CD4-positive, alpha-beta T cell treated with Interleukin-17A for 4 hours (primary cell): ENCODE measurements at regions not wholly inside any gene's neighbourhood (a gene's known extent, or its start where the extent isn't known, plus 50 kb on each side); places are given as distances from the start of the nearest gene placed in this dataset.
"Not testable (repeated sequence)": the region's sequence is repeated elsewhere in the genome, so short reads cannot be mapped to it uniquely, and the experiment has no call there.

Source experiments
- DNase-seq: peaks from one replicate; pipeline ENCODE4 v3.0.0-alpha.2; 2020; ENCODE audit warnings: mixed read lengths

GRCh38 chr17:43345515-43345914 is 53.3 kb upstream of the ARL4D start:
- DNase-seq: not testable (repeated sequence)

GRCh38 chr17:43344685-43345084 is 54.1 kb upstream of the ARL4D start:
- DNase-seq: no peak

GRCh38 chr17:43342589-43342890 is 56.3 kb upstream of the ARL4D start:
- DNase-seq: no peak

GRCh38 chr17:43341715-43342588 is 56.8 kb upstream of the ARL4D start:
- DNase-seq: no peak

- peak; percentile 77 for DNase-seq
Measured at GRCh38 chr17:43338886-43339516, 59.8 kb upstream of the ARL4D start.

GRCh38 chr17:43337684-43338428 is 60.9 kb upstream of the ARL4D start:
- DNase-seq: no peak

GRCh38 chr17:43334738-43335402 is 63.9 kb upstream of the ARL4D start:
- DNase-seq: no peak

- DNase-seq: no peak
Measured at GRCh38 chr17:43333433-43333943, 65.3 kb upstream of the ARL4D start.

GRCh38 chr17:43332230-43332629 is 66.6 kb upstream of the ARL4D start:
- DNase-seq: no peak

- no peak for DNase-seq
Measured at GRCh38 chr17:43330876-43331639, 67.7 kb upstream of the ARL4D start.

GRCh38 chr17:43329183-43329582 is 69.6 kb upstream of the ARL4D start:
- DNase-seq: no peak

GRCh38 chr17:43328650-43329049 is 70.1 kb upstream of the ARL4D start:
- no peak for DNase-seq

GRCh38 chr17:43327834-43328420 is 70.9 kb upstream of the ARL4D start:
- no peak for DNase-seq

GRCh38 chr17:43327421-43327820 is 71.4 kb upstream of the ARL4D start:
- no peak for DNase-seq

GRCh38 chr17:43326490-43327275 is 72.1 kb upstream of the ARL4D start:
- no peak for DNase-seq

- no peak for DNase-seq
Measured at GRCh38 chr17:43324205-43324893, 74.4 kb upstream of the ARL4D start.

GRCh38 chr17:43319293-43320124 is 79.3 kb upstream of the ARL4D start:
- DNase-seq: no peak

- peak; percentile 15 for DNase-seq
Measured at GRCh38 chr17:43316522-43317142, 82.2 kb upstream of the ARL4D start.
